Neuronal stem cell (in vitro differentiated cells): ENCODE measurements at regions not wholly inside any gene's neighbourhood (a gene's known extent, or its start where the extent isn't known, plus 50 kb on each side); places are given as distances from the start of the nearest gene placed in this dataset.

Source experiments
- DNase-seq: peaks from one replicate; pipeline ENCODE4 v3.0.0-alpha.2; 2013; ENCODE audit warnings: low spot score
- H2AFZ ChIP-seq: one replicate; pipeline ENCODE4 v1.6.1; 2013; ENCODE audit warnings: mild to moderate bottlenecking, low read length, inconsistent platforms
- H2AK5ac ChIP-seq: 2 replicates; pipeline ENCODE4 v1.6.1; 2013; ENCODE audit warnings: low read depth, mild to moderate bottlenecking, inconsistent platforms, low read length, moderate library complexity, mixed read lengths
- H2BK120ac ChIP-seq: 2 replicates; pipeline ENCODE4 v1.6.1; 2013; ENCODE audit warnings: low read depth, mild to moderate bottlenecking, inconsistent platforms, low read length, moderate library complexity, mixed read lengths
- H2BK12ac ChIP-seq: one replicate; pipeline ENCODE4 v1.6.1; 2013; ENCODE audit warnings: low read length, inconsistent platforms
- H2BK15ac ChIP-seq: 2 replicates; pipeline ENCODE4 v1.6.1; 2013; ENCODE audit warnings: mild to moderate bottlenecking, low read length, inconsistent platforms, mixed read lengths
- H2BK5ac ChIP-seq: one replicate; pipeline ENCODE4 v1.6.1; 2013; ENCODE audit warnings: inconsistent platforms, mild to moderate bottlenecking, low read length, moderate library complexity
- H3K14ac ChIP-seq: one replicate; pipeline ENCODE4 v1.6.1; 2013; ENCODE audit warnings: low read length, inconsistent platforms
- H3K18ac ChIP-seq: 2 replicates; pipeline ENCODE4 v1.6.1; 2013; ENCODE audit warnings: low read length, inconsistent platforms
- H3K23ac ChIP-seq: 2 replicates; pipeline ENCODE4 v1.6.1; 2013; ENCODE audit warnings: low read depth, mild to moderate bottlenecking, mixed read lengths, low read length, inconsistent platforms; ENCODE audit not compliant: poor library complexity
- H3K27ac ChIP-seq: replicated peaks from 3 replicates; pipeline ENCODE4 v1.5.1; 2013; ENCODE audit warnings: low read length, inconsistent platforms
- H3K27me3 ChIP-seq, 3 experiments: 2 replicates each; pipeline ENCODE4 v1.6.1; 2013; ENCODE audit warnings: low read length in 3 of 3, mild to moderate bottlenecking in 2 of 3, inconsistent platforms in 1 of 3, low read depth in 1 of 3, mixed read lengths in 1 of 3, moderate library complexity in 1 of 3; ENCODE audit not compliant: control insufficient read depth in 3 of 3, insufficient read depth in 3 of 3
- H3K36me3 ChIP-seq, 2 donors: replicated peaks in 1 of 2; 2 replicates each; pipeline ENCODE4 v1.6.1; 2013; ENCODE audit warnings: low read length in 2 of 2; ENCODE audit not compliant: control insufficient read depth in 2 of 2, insufficient read depth in 2 of 2
- H3K4ac ChIP-seq: 2 replicates; pipeline ENCODE4 v1.6.1; 2013; ENCODE audit warnings: inconsistent platforms, mild to moderate bottlenecking, low read length, moderate library complexity
- H3K4me1 ChIP-seq, 2 donors: 1 replicate in 1 of 2; 2 replicates in 1 of 2; pipeline ENCODE4 v1.6.1; 2013; ENCODE audit warnings: low read length in 2 of 2, low read depth in 1 of 2; ENCODE audit not compliant: control insufficient read depth in 2 of 2, insufficient read depth in 1 of 2
- H3K4me2 ChIP-seq: one replicate; pipeline ENCODE4 v1.6.1; 2013; ENCODE audit warnings: mild to moderate bottlenecking, low read length, inconsistent platforms; ENCODE audit not compliant: insufficient read depth, poor library complexity, severe bottlenecking
- H3K4me3 ChIP-seq, 2 donors: 2 replicates each; pipeline ENCODE4 v1.5.1; 2013; ENCODE audit warnings: low read length in 2 of 2, mild to moderate bottlenecking in 2 of 2, inconsistent platforms in 1 of 2, moderate library complexity in 1 of 2
- H3K79me1 ChIP-seq: one replicate; pipeline ENCODE4 v1.6.1; 2013; ENCODE audit warnings: low read depth, mild to moderate bottlenecking, inconsistent platforms, low read length, moderate library complexity
- H3K9ac ChIP-seq: one replicate; pipeline ENCODE4 v1.6.1; 2013; ENCODE audit warnings: mild to moderate bottlenecking, low read depth, low read length, inconsistent platforms; ENCODE audit not compliant: poor library complexity
- H3K9me3 ChIP-seq, 2 donors: replicated peaks in 1 of 2; 2 replicates each; pipeline versions ENCODE3 to v1.6.1; 2013; ENCODE audit warnings: low read length in 2 of 2, mild to moderate bottlenecking in 2 of 2, inconsistent platforms in 1 of 2, low read depth in 1 of 2, mixed read lengths in 1 of 2, moderate library complexity in 1 of 2; ENCODE audit not compliant: control insufficient read depth in 2 of 2, insufficient read depth in 1 of 2
- H4K8ac ChIP-seq: one replicate; pipeline ENCODE4 v1.6.1; 2013; ENCODE audit warnings: low read depth, mild to moderate bottlenecking, inconsistent platforms, low read length, moderate library complexity
- H4K91ac ChIP-seq: one replicate; pipeline ENCODE4 v1.6.1; 2013; ENCODE audit warnings: low read length, low read depth, mild to moderate bottlenecking, inconsistent platforms; ENCODE audit not compliant: poor library complexity
- WGBS, 2 donors: extraction: QIAGEN DNeasy Blood & Tissue Kit; methylation state at CpG; one replicate each; pipeline ENCODE4 v1.1.7; 2013; ENCODE audit warnings: missing lambda C conversion rate in 2 of 2, mixed read lengths in 1 of 2; ENCODE audit not compliant: insufficient read length in 2 of 2, insufficient replicate concordance in 1 of 2; ENCODE audit errors: extremely low coverage in 2 of 2; 5-methylcytosine and 5-hydroxymethylcytosine counted together

- no peak for DNase-seq
- H3K9me3 ChIP-seq: no peaks in the 10 kb centered on the region
- no peak overlapping the region for H3K18ac ChIP-seq
- no CpG with 5 or more reads among the region's 3 CpGs for WGBS, 2 donors
- H3K79me1 ChIP-seq: no peaks in the 10 kb centered on the region
- H3K27ac ChIP-seq: no peak overlapping the region
- no peak overlapping the region for H3K4me2 ChIP-seq
- no peak overlapping the region for H3K23ac ChIP-seq
- no peak overlapping the region for H2BK12ac ChIP-seq
- H2AK5ac ChIP-seq: no peak overlapping the region
- no peak overlapping the region for H3K4ac ChIP-seq
- H2BK5ac ChIP-seq: no peak overlapping the region
- no peak overlapping the region for H4K91ac ChIP-seq
- no peaks in the 10 kb centered on the region for H3K27me3 ChIP-seq
- no peak overlapping the region for H2BK15ac ChIP-seq
- H2AFZ ChIP-seq: no peak overlapping the region
- H3K36me3 ChIP-seq: no peaks in the 10 kb centered on the region
- H4K8ac ChIP-seq: no peak overlapping the region
- peaks cover 0 to 2% of the 10 kb centered on the region in 2 donors for H3K4me1 ChIP-seq
- H2BK120ac ChIP-seq: no peak overlapping the region
- no peak overlapping the region for H3K9ac ChIP-seq
- no peak overlapping the region for H3K14ac ChIP-seq
- no peak overlapping the region for H3K4me3 ChIP-seq
These were observed 137.0 kb upstream of the SLCO3A1 start for GRCh38 chr15:91716536-91716935.

- no CpG with 5 or more reads among the region's 3 CpGs for WGBS, 2 donors
- DNase-seq: no peak
- Histone ChIP-seq H3K4ac (no peak overlapping the region), H2BK120ac (no peak overlapping the region), H3K23ac (no peak overlapping the region), H3K4me1 (peaks cover 0 to 1% of the 10 kb centered on the region in 2 donors), H2AK5ac (no peak overlapping the region), H4K91ac (no peak overlapping the region), H2BK12ac (no peak overlapping the region), H3K9ac (no peak overlapping the region), H3K36me3 (no peaks in the 10 kb centered on the region), H2BK5ac (no peak overlapping the region), H3K9me3 (no peaks in the 10 kb centered on the region), H3K18ac (no peak overlapping the region), H3K79me1 (no peaks in the 10 kb centered on the region), H3K27ac (no peak overlapping the region), H2BK15ac (no peak overlapping the region), H4K8ac (no peak overlapping the region), H3K27me3 (no peaks in the 10 kb centered on the region), H3K4me2 (no peak overlapping the region), H3K4me3 (no peak overlapping the region), H2AFZ (no peak overlapping the region), H3K14ac (no peak overlapping the region)
These were observed 135.7 kb upstream of the SLCO3A1 start for GRCh38 chr15:91717811-91718210.

GRCh38 chr15:91723959-91724358 lies 129.5 kb upstream of the SLCO3A1 start:
- Histone ChIP-seq H3K27ac (no peak overlapping the region), H2BK120ac (no peak overlapping the region), H2AFZ (no peak overlapping the region)

GRCh38 chr15:91733661-91734060 lies 119.8 kb upstream of the SLCO3A1 start:
- H3K14ac ChIP-seq: no peak overlapping the region
- H3K23ac ChIP-seq: no peak overlapping the region
- H3K27me3 ChIP-seq: no peaks in the 10 kb centered on the region
- no peak overlapping the region for H2BK15ac ChIP-seq
- no peak overlapping the region for H3K18ac ChIP-seq
- H4K91ac ChIP-seq: no peak overlapping the region
- H3K4me1 ChIP-seq: no peaks in the 10 kb centered on the region
- H2BK5ac ChIP-seq: no peak overlapping the region
- H2BK12ac ChIP-seq: no peak overlapping the region
- H3K36me3 ChIP-seq: no peaks in the 10 kb centered on the region
- no peak overlapping the region for H4K8ac ChIP-seq
- WGBS, 2 donors: no CpG with 5 or more reads among the region's 6 CpGs
- no peak overlapping the region for H3K9ac ChIP-seq
- H2AFZ ChIP-seq: no peak overlapping the region
- DNase-seq: no peak
- no peak overlapping the region for H2BK120ac ChIP-seq
- H3K4me3 ChIP-seq: no peak overlapping the region
- H3K79me1 ChIP-seq: no peaks in the 10 kb centered on the region
- no peak overlapping the region for H3K4me2 ChIP-seq
- no peak overlapping the region for H2AK5ac ChIP-seq
- no peaks in the 10 kb centered on the region for H3K9me3 ChIP-seq
- no peak overlapping the region for H3K4ac ChIP-seq
- H3K27ac ChIP-seq: no peak overlapping the region

More at GRCh38 chr15:91723959-91724358, 129.5 kb upstream of the SLCO3A1 start:
- Histone ChIP-seq H4K8ac (no peak overlapping the region), H3K9me3 (no peaks in the 10 kb centered on the region), H2AK5ac (no peak overlapping the region), H2BK12ac (no peak overlapping the region), H3K4ac (no peak overlapping the region), H3K4me1 (no peaks in the 10 kb centered on the region), H3K18ac (no peak overlapping the region), H3K14ac (no peak overlapping the region), H3K36me3 (no peaks in the 10 kb centered on the region), H3K23ac (no peak overlapping the region), H3K9ac (no peak overlapping the region), H3K4me3 (no peak overlapping the region), H3K79me1 (no peaks in the 10 kb centered on the region), H2BK15ac (no peak overlapping the region), H2BK5ac (no peak overlapping the region), H3K4me2 (no peak overlapping the region), H3K27me3 (no peaks in the 10 kb centered on the region), H4K91ac (peak overlapping the region; percentile 3)
- 100% methylated on average over 2 of the region's 6 CpGs; no CpG with 5 or more reads in 1 of the 2 donors for WGBS, 2 donors
- DNase-seq: no peak
